Activated CD4-positive, alpha-beta T cell treated with anti-CD3 and anti-CD28 coated beads, Interleukin-2, amount 10 ng/mL, durations not matched to agents 7 days and 5 days (primary cell): ENCODE measurements at regions not wholly inside any gene's neighbourhood (a gene's known extent, or its start where the extent isn't known, plus 50 kb on each side); places are given as distances from the start of the nearest gene placed in this dataset.

Source experiments
- CTCF ChIA-PET: fragments of 350-600 bp; sonication (Branson Sonifier 250); formaldehyde crosslinking; loops from one replicate; lab custom pipeline; 2021; ENCODE audit warnings: antibody characterized with exemption; lab: Charles Lee
- POLR2A ChIA-PET: fragments of 350-600 bp; sonication (Branson Sonifier 250); formaldehyde crosslinking; loops from one replicate; lab custom pipeline; 2021; ENCODE audit warnings: antibody characterized with exemption; lab: Charles Lee
- DNase-seq: peaks from one replicate; pipeline ENCODE4 v3.0.0-alpha.2; 2020
- H3K27ac Mint-ChIP-seq: one replicate; pipeline ENCODE4 v1.8.0; 2021; ENCODE audit warnings: mild to moderate bottlenecking, moderate library complexity, mixed read lengths
- H3K27me3 Mint-ChIP-seq: one replicate; pipeline ENCODE4 v1.8.0; 2021; ENCODE audit warnings: mixed read lengths
- H3K36me3 Mint-ChIP-seq: one replicate; pipeline ENCODE4 v1.8.0; 2021; ENCODE audit warnings: low read depth, mixed read lengths
- H3K4me1 Mint-ChIP-seq: one replicate; pipeline ENCODE4 v1.8.0; 2021; ENCODE audit warnings: mixed read lengths
- H3K4me3 Mint-ChIP-seq: one replicate; pipeline ENCODE4 v1.8.0; 2021; ENCODE audit warnings: mild to moderate bottlenecking, moderate library complexity, mixed read lengths
- H3K9me3 Mint-ChIP-seq: one replicate; pipeline ENCODE4 v1.8.0; 2021; ENCODE audit warnings: mixed read lengths

DNA sequence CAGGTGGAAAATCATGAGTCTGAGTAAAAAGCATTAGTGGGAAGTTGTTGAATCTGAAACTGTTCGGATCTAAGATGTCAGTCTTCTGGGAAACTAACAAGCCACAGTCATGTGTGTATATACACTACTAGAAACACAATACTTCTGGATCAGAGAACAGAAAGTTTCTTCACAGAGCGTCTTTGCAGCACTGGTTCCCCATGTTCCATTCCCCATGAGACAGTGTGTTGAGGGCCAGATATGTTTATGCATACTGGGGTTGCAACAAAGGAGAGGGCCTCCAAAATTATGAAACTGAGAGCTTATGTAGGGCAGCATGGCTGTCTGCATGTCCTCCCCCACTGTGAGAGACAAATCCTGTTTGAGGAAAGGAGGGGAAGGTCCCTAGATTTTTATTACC is 295.0 kb upstream of the NAV3 start:
- Mint-ChIP-seq H3K27ac (no peak overlapping the region), H3K4me1 (no peaks in the 10 kb centered on the region), H3K4me3 (no peak overlapping the region), H3K36me3 (no peaks in the 10 kb centered on the region), H3K27me3 (no peaks in the 10 kb centered on the region), H3K9me3 (peaks cover 3% of the 10 kb centered on the region)
- DNase-seq = no peak
- POLR2A ChIA-PET = no interaction called here
- CTCF ChIA-PET = no interaction called here

DNA sequence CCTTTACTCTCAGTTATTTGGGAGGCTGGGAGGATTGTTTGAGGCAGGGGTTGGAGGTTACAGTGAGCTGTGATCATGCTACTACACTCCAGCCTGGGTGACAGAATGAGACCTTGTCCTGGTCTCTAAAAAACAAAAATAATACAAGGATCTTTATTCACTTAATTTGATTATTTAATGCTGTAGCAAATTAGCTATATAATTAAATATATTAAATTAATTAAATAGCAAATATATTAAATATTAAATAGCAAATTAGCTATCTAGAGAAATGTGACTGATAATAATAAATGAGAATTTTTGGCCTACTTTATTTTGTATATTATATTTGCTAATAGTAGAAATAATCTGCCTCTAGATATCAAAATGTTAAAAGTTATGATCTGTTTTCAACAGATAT is 298.8 kb upstream of the NAV3 start:
- no peaks in the 10 kb centered on the region for H3K36me3 Mint-ChIP-seq
- no peaks in the 10 kb centered on the region for H3K4me1 Mint-ChIP-seq
- no peak overlapping the region for H3K4me3 Mint-ChIP-seq
- CTCF ChIA-PET = interaction anchor here (0.6 kb wide), 1 partner anchor 222 kb away, joined by 3 read pairs; no protein-coding TSS in a partner anchor
- POLR2A ChIA-PET = no interaction called here
- H3K9me3 Mint-ChIP-seq = peaks cover 10% of the 10 kb centered on the region
- no peaks in the 10 kb centered on the region for H3K27me3 Mint-ChIP-seq
- no peak for DNase-seq
- H3K27ac Mint-ChIP-seq = no peak overlapping the region

DNA sequence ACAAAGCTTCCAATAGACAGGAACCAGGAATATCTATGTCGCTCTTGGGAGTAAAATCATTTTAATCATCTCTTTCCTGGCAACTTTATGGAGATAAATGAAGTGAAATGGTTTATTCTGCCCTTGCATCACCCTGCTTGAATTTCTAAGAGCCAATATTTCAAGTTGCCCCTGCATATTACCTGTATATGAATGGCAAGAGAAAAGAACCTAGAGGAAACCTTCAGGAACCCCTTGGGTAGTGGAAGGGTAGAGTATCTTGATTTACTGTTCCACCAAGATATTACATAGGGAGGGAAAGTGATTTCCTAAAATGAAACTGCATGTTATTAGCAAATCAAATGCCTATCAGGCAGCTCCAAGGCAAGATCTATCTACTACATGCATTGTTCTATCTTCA is 308.4 kb upstream of the NAV3 start:
- Mint-ChIP-seq H3K27me3 (no peaks in the 10 kb centered on the region), H3K36me3 (no peaks in the 10 kb centered on the region), H3K4me1 (no peaks in the 10 kb centered on the region), H3K4me3 (no peak overlapping the region), H3K9me3 (peaks cover 5% of the 10 kb centered on the region), H3K27ac (no peak overlapping the region)
- DNase-seq = no peak
- POLR2A ChIA-PET = no interaction called here
- CTCF ChIA-PET = no interaction called here

DNA sequence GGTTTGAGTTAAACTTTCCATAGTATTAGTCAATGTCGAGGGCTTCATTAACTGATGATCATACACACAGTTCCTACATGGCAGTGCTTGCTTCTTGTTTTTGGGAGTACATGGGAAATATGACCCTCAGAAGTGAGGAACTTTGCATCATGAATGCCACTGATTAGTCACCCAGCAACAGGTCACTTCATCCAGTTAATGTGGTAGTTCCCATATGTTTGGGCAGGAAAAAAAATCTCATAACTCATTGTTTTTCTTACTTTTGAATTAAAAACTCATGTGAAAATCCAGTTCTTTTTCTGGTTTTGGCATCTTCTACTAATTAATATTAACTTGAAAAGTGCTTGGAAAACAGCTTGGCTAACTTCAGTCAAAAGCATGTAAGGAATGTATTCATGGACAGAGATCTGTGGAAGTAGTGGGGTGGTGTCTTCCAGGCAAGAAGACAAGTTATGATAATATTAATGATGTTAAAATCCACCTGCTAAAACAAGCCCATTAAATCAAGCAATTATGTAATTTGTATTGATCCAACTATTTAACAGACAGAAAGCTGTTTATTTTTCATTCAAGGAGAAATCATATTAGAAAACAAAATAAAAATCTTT is 309.1 kb upstream of the NAV3 start:
- peaks cover 3% of the 10 kb centered on the region for H3K9me3 Mint-ChIP-seq
- CTCF ChIA-PET = no interaction called here
- POLR2A ChIA-PET = no interaction called here
- H3K4me3 Mint-ChIP-seq = no peak overlapping the region
- no peaks in the 10 kb centered on the region for H3K4me1 Mint-ChIP-seq
- no peaks in the 10 kb centered on the region for H3K36me3 Mint-ChIP-seq
- H3K27ac Mint-ChIP-seq = no peak overlapping the region
- H3K27me3 Mint-ChIP-seq = no peaks in the 10 kb centered on the region
- no peak for DNase-seq

DNA sequence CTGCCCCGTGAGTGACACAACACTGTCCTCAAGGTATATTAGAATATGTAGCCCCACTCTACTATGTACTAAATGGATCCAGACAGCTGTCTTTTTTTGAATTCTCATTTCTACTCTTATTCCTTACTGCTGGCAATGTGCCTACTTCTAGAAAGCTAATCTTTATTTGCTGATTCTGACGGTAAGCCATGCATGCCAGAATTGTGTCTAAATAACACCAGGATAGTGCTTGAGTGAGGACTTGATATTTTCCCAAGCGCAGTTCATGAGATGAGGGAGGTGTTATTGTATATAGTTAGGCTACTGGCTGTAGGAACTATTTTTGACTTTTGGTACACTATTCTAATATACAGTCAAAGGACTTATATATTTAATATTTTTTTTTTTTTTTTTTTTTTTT is 316.2 kb upstream of the NAV3 start:
- H3K27ac Mint-ChIP-seq = no peak overlapping the region
- no peaks in the 10 kb centered on the region for H3K9me3 Mint-ChIP-seq
- ChIA-PET CTCF (no interaction called here), POLR2A (no interaction called here)
- DNase-seq = no peak
- H3K4me1 Mint-ChIP-seq = no peaks in the 10 kb centered on the region
- no peaks in the 10 kb centered on the region for H3K36me3 Mint-ChIP-seq
- H3K27me3 Mint-ChIP-seq = no peaks in the 10 kb centered on the region
- H3K4me3 Mint-ChIP-seq = no peak overlapping the region

DNA sequence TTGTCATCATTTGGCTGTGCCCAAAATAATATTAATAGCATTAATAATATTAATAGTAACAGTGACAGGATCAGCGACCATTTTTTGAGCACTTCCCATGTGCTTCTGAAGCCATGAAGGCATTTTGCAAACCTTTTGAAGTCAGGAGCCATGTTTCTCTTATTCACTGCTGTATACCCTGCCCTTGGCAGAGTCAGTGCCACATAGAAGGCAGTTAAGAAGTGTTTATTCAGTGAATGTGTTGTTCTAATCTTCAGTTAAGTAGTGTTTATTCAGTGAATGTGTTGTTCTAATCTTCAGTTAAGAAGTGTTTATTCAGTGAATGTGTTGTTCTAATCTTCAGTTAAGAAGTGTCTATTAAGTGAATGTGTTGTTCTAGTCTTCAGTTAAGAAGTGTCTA is 319.7 kb upstream of the NAV3 start:
- H3K4me3 Mint-ChIP-seq = no peak overlapping the region
- no peaks in the 10 kb centered on the region for H3K9me3 Mint-ChIP-seq
- POLR2A ChIA-PET = no interaction called here
- H3K27ac Mint-ChIP-seq = no peak overlapping the region
- H3K36me3 Mint-ChIP-seq = no peaks in the 10 kb centered on the region
- H3K4me1 Mint-ChIP-seq = no peaks in the 10 kb centered on the region
- CTCF ChIA-PET = no interaction called here
- H3K27me3 Mint-ChIP-seq = no peaks in the 10 kb centered on the region
- no peak for DNase-seq

DNA sequence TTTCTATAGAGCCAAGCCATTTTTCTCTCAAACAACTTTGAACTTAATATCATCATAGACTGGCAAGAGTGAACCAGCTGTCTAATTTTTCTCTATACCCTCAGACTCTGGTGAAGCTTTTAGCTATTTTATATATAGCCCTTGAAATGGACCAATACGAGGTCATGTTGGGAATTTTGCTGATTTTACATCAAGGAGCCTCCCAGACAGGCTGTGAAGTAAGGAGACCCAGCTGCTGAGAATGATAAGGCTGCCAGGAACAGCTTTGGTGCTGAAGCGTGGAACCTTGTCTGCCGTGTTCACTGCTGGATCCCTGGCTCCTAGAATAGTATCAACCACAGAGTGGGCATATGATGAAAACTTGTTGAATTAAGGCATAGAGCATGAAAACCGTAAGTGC is 326.2 kb upstream of the NAV3 start:
- ChIA-PET CTCF (no interaction called here), POLR2A (no interaction called here)
- Mint-ChIP-seq H3K27ac (no peak overlapping the region), H3K9me3 (no peaks in the 10 kb centered on the region), H3K36me3 (no peaks in the 10 kb centered on the region), H3K4me3 (no peak overlapping the region), H3K27me3 (no peaks in the 10 kb centered on the region), H3K4me1 (no peaks in the 10 kb centered on the region)
- no peak for DNase-seq

DNA sequence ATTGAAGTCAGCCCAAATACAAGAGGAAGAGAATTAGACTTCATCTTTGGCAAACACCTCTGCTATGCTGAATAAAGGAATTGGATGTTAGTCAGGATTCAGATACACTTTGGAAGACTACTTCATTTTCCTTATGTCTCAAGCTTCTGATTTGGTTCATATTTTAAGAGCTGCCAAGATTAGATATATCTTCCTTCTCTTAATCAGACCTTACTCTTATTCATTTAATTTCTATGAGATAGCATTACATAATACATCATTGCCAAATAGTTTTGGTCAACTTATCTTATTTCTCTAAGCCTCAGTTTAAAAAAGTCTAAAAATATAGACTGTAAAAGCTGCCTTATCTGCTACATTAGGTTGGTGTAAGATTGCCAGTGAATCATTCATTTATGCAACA is 330.6 kb upstream of the NAV3 start:
- Mint-ChIP-seq H3K27ac (no peak overlapping the region), H3K4me3 (no peak overlapping the region), H3K4me1 (no peaks in the 10 kb centered on the region), H3K27me3 (no peaks in the 10 kb centered on the region), H3K9me3 (peaks cover 2% of the 10 kb centered on the region), H3K36me3 (no peaks in the 10 kb centered on the region)
- ChIA-PET CTCF (no interaction called here), POLR2A (no interaction called here)
- no peak for DNase-seq

DNA sequence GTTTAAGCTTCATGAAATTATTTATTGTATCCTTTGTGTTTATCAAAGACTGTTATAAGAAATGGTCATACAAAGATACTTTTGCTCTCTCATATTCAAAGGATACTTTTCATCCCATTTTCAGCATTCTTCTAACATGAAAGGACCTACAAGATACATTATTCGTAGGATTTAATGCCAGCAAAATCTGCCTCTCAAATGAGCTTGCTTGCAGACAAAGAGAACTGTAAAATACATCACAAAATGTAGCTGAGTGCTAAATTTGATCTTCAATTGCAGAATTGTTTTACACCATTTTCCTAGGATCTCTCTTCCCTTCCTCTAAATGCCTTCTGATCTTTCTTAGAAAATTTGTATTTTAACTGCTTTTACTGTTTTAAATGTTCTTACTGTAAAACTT is 333.0 kb upstream of the NAV3 start:
- Mint-ChIP-seq H3K36me3 (no peaks in the 10 kb centered on the region), H3K27ac (no peak overlapping the region), H3K9me3 (peaks cover 2% of the 10 kb centered on the region), H3K27me3 (no peaks in the 10 kb centered on the region), H3K4me3 (no peak overlapping the region), H3K4me1 (no peaks in the 10 kb centered on the region)
- DNase-seq = no peak
- ChIA-PET CTCF (interaction anchor here (1.1 kb wide), 1 partner anchor 14 kb away, joined by 3 read pairs; no protein-coding TSS in a partner anchor), POLR2A (no interaction called here)

DNA sequence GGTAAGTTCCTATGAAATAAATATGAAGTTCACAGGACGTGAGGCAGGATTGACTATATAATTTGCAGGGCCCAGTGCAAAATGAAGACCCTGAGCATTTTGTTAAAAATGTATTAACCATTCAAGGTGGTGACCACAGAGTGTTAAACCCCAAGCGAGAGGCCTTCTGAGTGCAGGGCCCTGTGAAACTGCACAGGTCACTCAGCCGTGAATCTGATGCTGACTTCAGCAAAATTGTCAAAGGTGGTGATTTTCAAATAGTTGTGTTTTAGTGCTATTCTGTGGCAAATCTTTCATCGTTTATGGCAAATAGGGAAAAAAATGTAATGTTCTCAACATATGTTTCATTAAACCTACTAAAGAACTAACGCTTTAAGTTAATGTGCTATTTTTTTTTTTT is 334.0 kb upstream of the NAV3 start:
- Mint-ChIP-seq H3K4me1 (no peaks in the 10 kb centered on the region), H3K27me3 (no peaks in the 10 kb centered on the region), H3K4me3 (no peak overlapping the region), H3K9me3 (peaks cover 2% of the 10 kb centered on the region), H3K27ac (no peak overlapping the region), H3K36me3 (no peaks in the 10 kb centered on the region)
- ChIA-PET POLR2A (no interaction called here), CTCF (no interaction called here)
- DNase-seq = no peak

DNA sequence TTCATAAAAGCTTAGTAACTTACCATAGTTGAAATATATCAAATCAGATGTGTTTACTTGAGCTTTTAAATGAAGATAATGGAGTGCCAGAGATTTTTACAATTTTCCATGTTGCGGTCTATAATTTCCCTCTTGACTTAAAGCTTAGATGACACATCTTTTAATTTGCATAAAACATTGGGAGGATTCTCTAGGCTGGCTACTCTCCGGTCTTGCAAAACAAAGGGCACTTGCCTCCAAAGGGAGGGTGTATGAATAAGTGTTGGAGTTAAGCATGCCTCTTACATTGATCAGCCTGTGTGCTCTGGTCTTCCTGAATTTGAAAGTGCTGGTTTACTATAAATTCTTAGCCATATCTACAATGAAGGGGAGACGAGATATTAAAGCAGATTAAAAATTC is 336.4 kb upstream of the NAV3 start:
- Mint-ChIP-seq H3K27ac (no peak overlapping the region), H3K9me3 (peaks cover 2% of the 10 kb centered on the region), H3K4me1 (no peaks in the 10 kb centered on the region), H3K36me3 (no peaks in the 10 kb centered on the region), H3K4me3 (no peak overlapping the region), H3K27me3 (no peaks in the 10 kb centered on the region)
- CTCF ChIA-PET = no interaction called here
- POLR2A ChIA-PET = no interaction called here
- no peak for DNase-seq

DNA sequence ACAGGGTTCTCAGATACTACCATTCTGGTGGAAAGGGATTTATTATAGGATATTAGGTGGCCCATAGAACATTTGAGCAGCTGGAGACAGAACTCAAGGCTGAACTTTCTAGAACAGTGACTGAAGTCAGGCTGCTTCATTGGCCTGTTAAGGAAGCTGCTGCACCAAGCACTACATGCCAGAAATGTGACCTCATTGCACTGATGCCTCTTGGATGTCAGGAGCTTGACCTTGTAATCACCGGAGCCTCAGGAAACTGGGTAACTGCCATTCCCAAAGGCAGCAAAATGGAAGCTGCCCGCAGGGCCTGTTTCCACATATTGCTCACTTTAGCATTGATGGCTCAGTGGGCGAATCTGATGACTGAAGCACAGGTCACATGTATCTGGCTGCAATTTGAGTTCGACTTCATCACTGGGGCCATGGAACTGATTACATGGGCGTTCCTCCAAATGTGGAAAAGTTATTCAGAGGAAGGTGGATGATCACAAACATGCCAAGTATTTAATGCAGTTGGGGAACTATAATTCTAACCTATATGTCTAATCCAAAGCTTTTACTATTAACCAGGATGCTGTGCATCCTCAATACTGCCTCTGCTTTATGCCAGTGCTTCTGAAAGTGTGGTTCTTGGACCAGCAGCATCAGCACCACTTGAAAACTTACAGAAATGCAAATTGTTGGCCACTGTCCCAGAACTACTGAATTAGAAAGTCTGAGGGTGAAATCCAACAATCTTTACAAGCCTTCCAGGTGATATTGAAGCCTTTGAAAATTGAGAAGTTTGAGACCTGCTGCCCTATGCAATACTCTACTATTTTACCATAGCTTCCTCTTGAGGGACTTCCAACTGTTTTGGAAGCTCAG is 337.2 kb upstream of the NAV3 start:
- peaks cover 2% of the 10 kb centered on the region for H3K9me3 Mint-ChIP-seq
- DNase-seq = no peak
- no peak overlapping the region for H3K27ac Mint-ChIP-seq
- no peak overlapping the region for H3K4me3 Mint-ChIP-seq
- ChIA-PET POLR2A (no interaction called here), CTCF (interaction anchor here (0.6 kb wide), 1 partner anchor 404 kb away, joined by 3 read pairs; no protein-coding TSS in a partner anchor)
- H3K27me3 Mint-ChIP-seq = no peaks in the 10 kb centered on the region
- no peaks in the 10 kb centered on the region for H3K36me3 Mint-ChIP-seq
- no peaks in the 10 kb centered on the region for H3K4me1 Mint-ChIP-seq

DNA sequence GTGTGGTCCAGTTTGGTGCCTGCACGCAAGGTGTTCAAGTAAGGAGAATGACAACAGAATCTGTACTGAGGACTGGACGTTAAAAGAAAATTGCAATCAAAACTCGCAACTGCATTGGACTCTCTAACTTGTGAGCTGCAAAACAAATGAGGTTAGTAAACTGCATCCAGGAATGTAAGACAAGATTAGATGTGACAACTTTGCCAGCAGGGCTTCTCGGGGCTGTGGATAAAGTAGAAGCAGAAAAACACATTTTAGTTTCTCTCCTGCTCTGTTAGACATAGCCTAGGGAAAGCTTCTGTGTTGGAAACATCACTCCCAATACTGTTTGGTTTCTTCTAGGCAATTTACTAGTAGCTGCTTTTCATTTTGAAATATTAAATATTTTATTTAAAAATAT is 338.2 kb upstream of the NAV3 start:
- Mint-ChIP-seq H3K9me3 (peaks cover 2% of the 10 kb centered on the region), H3K27ac (no peak overlapping the region), H3K4me1 (no peaks in the 10 kb centered on the region), H3K27me3 (no peaks in the 10 kb centered on the region), H3K4me3 (no peak overlapping the region), H3K36me3 (no peaks in the 10 kb centered on the region)
- CTCF ChIA-PET = no interaction called here
- DNase-seq = no peak
- POLR2A ChIA-PET = no interaction called here
